H1 (cell line): ENCODE measurements at regions not wholly inside any gene's neighbourhood (a gene's known extent, or its start where the extent isn't known, plus 50 kb on each side); places are given as distances from the start of the nearest gene placed in this dataset.

Experiments used
- CTCF ChIA-PET: fragments of 300-600 bp; sonication (Branson Sonifier 250); formaldehyde crosslinking; loops from one replicate; lab custom pipeline; 2021; ENCODE audit not compliant: partially characterized antibody; lab: Charles Lee
- POLR2A ChIA-PET: fragments of 300-600 bp; sonication (Branson Sonifier 250); formaldehyde crosslinking; loops from one replicate; lab custom pipeline; 2021; ENCODE audit warnings: inconsistent platforms; ENCODE audit not compliant: partially characterized antibody; lab: Charles Lee
- DNase-seq, 2 experiments: peaks; one replicate each; pipeline versions ENCODE4 v3.0.0 to v3.0.0-alpha.2; 2010 to 2022; ENCODE audit warnings: low spot score in 2 of 2, low read depth in 1 of 2, mixed read lengths in 1 of 2
- FAIRE-seq: peaks from 2 replicates; lab custom pipeline; 2011; peaks lifted over from hg19 to GRCh38; lab: Jason Lieb, UNC
- H2AFZ ChIP-seq: 2 replicates; pipeline ENCODE4 v1.8.1; 2012; ENCODE audit warnings: low read length, inconsistent platforms
- H2AK5ac ChIP-seq: 2 replicates; pipeline ENCODE4 v1.6.1; 2013; ENCODE audit warnings: low read depth, low read length
- H2BK120ac ChIP-seq: replicated peaks from 2 replicates; pipeline ENCODE3; 2013; ENCODE audit warnings: low read depth, low read length, inconsistent platforms
- H2BK12ac ChIP-seq: 2 replicates; pipeline ENCODE4 v1.6.1; 2013; ENCODE audit warnings: low read depth, low read length
- H2BK15ac ChIP-seq: 2 replicates; pipeline ENCODE4 v1.6.1; 2013; ENCODE audit warnings: low read length
- H2BK20ac ChIP-seq: 2 replicates; pipeline ENCODE4 v1.6.1; 2013; ENCODE audit warnings: low read length
- H2BK5ac ChIP-seq: 2 replicates; pipeline ENCODE4 v1.6.1; 2013; ENCODE audit warnings: low read depth, low read length
- H3K14ac ChIP-seq: 2 replicates; pipeline ENCODE4 v1.6.1; 2013; ENCODE audit warnings: inconsistent platforms; ENCODE audit not compliant: insufficient read length
- H3K18ac ChIP-seq: 2 replicates; pipeline ENCODE4 v1.6.1; 2013; ENCODE audit warnings: low read length; ENCODE audit errors: extremely low read depth
- H3K23ac ChIP-seq: 2 replicates; pipeline ENCODE4 v1.6.1; 2013; ENCODE audit warnings: inconsistent platforms; ENCODE audit not compliant: insufficient read length
- H3K23me2 ChIP-seq: 2 replicates; pipeline ENCODE4 v1.6.1; 2013; ENCODE audit warnings: low read depth, low read length
- H3K27ac ChIP-seq: 2 replicates; pipeline ENCODE4 v1.6.1; 2011; ENCODE audit warnings: low read depth, low read length, inconsistent platforms
- H3K27me3 ChIP-seq, 4 experiments: replicated peaks in 1 of 4; 1 replicate in 1 of 4; 2 replicates in 3 of 4; pipeline versions ENCODE4 v1.6.1 to v1.8.1; 2011 to 2013; ENCODE audit warnings: low read length in 3 of 4, mild to moderate bottlenecking in 3 of 4, inconsistent platforms in 2 of 4, mixed read lengths in 2 of 4, moderate library complexity in 1 of 4; ENCODE audit not compliant: control insufficient read depth in 3 of 4, insufficient read depth in 3 of 4; ENCODE audit errors: extremely low read depth in 1 of 4
- H3K36me3 ChIP-seq, 4 experiments: 2 replicates each; pipeline versions ENCODE4 v1.6.1 to v1.8.1; 2011 to 2013; ENCODE audit warnings: mild to moderate bottlenecking in 4 of 4, low read length in 3 of 4, moderate library complexity in 2 of 4, control low read depth in 1 of 4, inconsistent platforms in 1 of 4; ENCODE audit not compliant: insufficient read depth in 4 of 4, control insufficient read depth in 2 of 4
- H3K4ac ChIP-seq: replicated peaks from 2 replicates; pipeline ENCODE3; 2013; ENCODE audit warnings: low read length, low read depth, mixed read lengths, inconsistent platforms; ENCODE audit not compliant: insufficient read length
- H3K4me1 ChIP-seq, 4 experiments: replicated peaks in 1 of 4; 1 replicate in 1 of 4; 2 replicates in 3 of 4; pipeline versions ENCODE4 v1.6.1 to v1.8.1; 2011 to 2013; ENCODE audit warnings: low read length in 3 of 4, inconsistent platforms in 2 of 4, mixed read lengths in 1 of 4; ENCODE audit not compliant: insufficient read depth in 4 of 4, control insufficient read depth in 3 of 4
- H3K4me2 ChIP-seq, 2 experiments: 2 replicates each; pipeline versions ENCODE4 v1.6.1 to v1.8.1; 2011 to 2013; ENCODE audit warnings: low read depth in 2 of 2, low read length in 2 of 2, control low read depth in 1 of 2, inconsistent platforms in 1 of 2, mild to moderate bottlenecking in 1 of 2; ENCODE audit not compliant: insufficient read depth in 1 of 2
- H3K4me3 ChIP-seq, 4 experiments: fragments of 200-600, 300-600 bp in 1 of 4; sonication (generic), shearing (Covaris generic), sonication (Bioruptor Twin) in 1 of 4; 2 replicates each; pipeline versions ENCODE4 v1.5.1 to v1.8.1; 2011 to 2016; ENCODE audit warnings: low read length in 4 of 4, low read depth in 3 of 4, control low read depth in 2 of 4, inconsistent platforms in 2 of 4, mild to moderate bottlenecking in 2 of 4, mixed read lengths in 1 of 4, moderate library complexity in 1 of 4; ENCODE audit not compliant: insufficient read depth in 2 of 4; ENCODE audit errors: extremely low read depth in 1 of 4
- H3K56ac ChIP-seq: replicated peaks from 2 replicates; pipeline ENCODE3; 2013; ENCODE audit warnings: low read depth, mild to moderate bottlenecking, mixed read lengths, low read length, inconsistent platforms; ENCODE audit not compliant: insufficient read length
- H3K79me1 ChIP-seq: 2 replicates; pipeline ENCODE4 v1.6.1; 2013; ENCODE audit warnings: low read depth, low read length, control low read depth
- H3K79me2 ChIP-seq, 2 experiments: 2 replicates each; pipeline versions ENCODE4 v1.6.1 to v1.8.1; 2012 to 2013; ENCODE audit warnings: low read length in 2 of 2, mild to moderate bottlenecking in 2 of 2, inconsistent platforms in 1 of 2; ENCODE audit not compliant: insufficient read depth in 2 of 2, control insufficient read depth in 1 of 2
- H3K9ac ChIP-seq, 4 experiments: replicated peaks in 1 of 4; 1 replicate in 1 of 4; 2 replicates in 3 of 4; pipeline versions ENCODE4 v1.6.1 to v1.8.1; 2011 to 2013; ENCODE audit warnings: low read depth in 3 of 4, low read length in 3 of 4, control low read depth in 2 of 4, mild to moderate bottlenecking in 2 of 4, moderate library complexity in 2 of 4, inconsistent platforms in 1 of 4; ENCODE audit errors: extremely low read depth in 1 of 4
- H3K9me3 ChIP-seq, 2 experiments: 2 replicates each; pipeline versions ENCODE4 v1.6.1 to v1.8.1; 2012 to 2013; ENCODE audit warnings: mild to moderate bottlenecking in 2 of 2, moderate library complexity in 2 of 2, control low read depth in 1 of 2, inconsistent platforms in 1 of 2, low read depth in 1 of 2, low read length in 1 of 2, mixed read lengths in 1 of 2; ENCODE audit not compliant: insufficient read depth in 2 of 2
- H4K20me1 ChIP-seq, 2 experiments: replicated peaks in 1 of 2; 2 replicates each; pipeline versions ENCODE3 to v1.8.1; 2011 to 2013; ENCODE audit warnings: inconsistent platforms in 2 of 2, low read length in 2 of 2, mild to moderate bottlenecking in 1 of 2; ENCODE audit not compliant: insufficient read depth in 2 of 2, control insufficient read depth in 1 of 2
- H4K5ac ChIP-seq: 2 replicates; pipeline ENCODE4 v1.6.1; 2013; ENCODE audit warnings: low read length, low read depth, mixed read lengths, inconsistent platforms; ENCODE audit not compliant: insufficient read length
- H4K8ac ChIP-seq: 2 replicates; pipeline ENCODE4 v1.8.0; 2013; ENCODE audit warnings: mild to moderate bottlenecking, moderate library complexity, low read length, inconsistent platforms; ENCODE audit not compliant: insufficient read depth; ENCODE audit errors: extremely low read depth
- H4K91ac ChIP-seq: replicated peaks from 2 replicates; pipeline ENCODE3; 2013; ENCODE audit warnings: low read length, mixed read lengths, inconsistent platforms; ENCODE audit not compliant: insufficient read length
- BRCA1 ChIP-seq: IDR thresholded peaks from 2 replicates; pipeline ENCODE4 v1.6.1; 2012; ENCODE audit warnings: low read depth, low read length, improper control_type of control experiment
- CTBP2 ChIP-seq: IDR thresholded peaks from 2 replicates; pipeline ENCODE4 v1.7.0; 2011; ENCODE audit warnings: borderline replicate concordance, mild to moderate bottlenecking, moderate library complexity, mixed read lengths, low read length; ENCODE audit not compliant: insufficient read depth, insufficient read length
- EP300 ChIP-seq, 2 experiments: IDR thresholded peaks; 1 replicate in 1 of 2; 2 replicates in 1 of 2; pipeline ENCODE4 v1.6.1; 2011 to 2012; ENCODE audit warnings: low read depth in 2 of 2, low read length in 2 of 2, mild to moderate bottlenecking in 2 of 2, borderline replicate concordance in 1 of 2, inconsistent platforms in 1 of 2, moderate library complexity in 1 of 2
- HDAC2 ChIP-seq, 2 experiments: fragments of 300-600 bp in 1 of 2; sonication (generic) in 1 of 2; IDR thresholded peaks; 2 replicates each; pipeline ENCODE4 v1.6.1; 2011 to 2012; ENCODE audit warnings: low read depth in 2 of 2, low read length in 2 of 2, mild to moderate bottlenecking in 2 of 2, moderate library complexity in 2 of 2, borderline replicate concordance in 1 of 2, inconsistent platforms in 1 of 2
- SRF ChIP-seq: IDR thresholded peaks from 2 replicates; pipeline ENCODE4 v1.6.1; 2011; ENCODE audit warnings: mild to moderate bottlenecking, low read depth, low read length, moderate library complexity
- TBP ChIP-seq: IDR thresholded peaks from 2 replicates; pipeline ENCODE4 v1.6.1; 2011; ENCODE audit warnings: low read depth, low read length, improper control_type of control experiment
- WGBS, 2 experiments: shearing (Covaris generic) in 1 of 2; methylation state at CpG; one replicate each; pipeline versions ENCODE4 v1.1.6 to v1.1.7; 2013 to 2015; ENCODE audit warnings: low lambda C conversion rate in 2 of 2, mixed read lengths in 2 of 2, inconsistent platforms in 1 of 2, low coverage in 1 of 2, missing lambda C conversion rate in 1 of 2; ENCODE audit not compliant: insufficient replicate concordance in 2 of 2, insufficient coverage in 1 of 2, insufficient read length in 1 of 2; ENCODE audit errors: extremely low coverage in 1 of 2, missing lambda C conversion rate in 1 of 2; 5-methylcytosine and 5-hydroxymethylcytosine counted together

DNA sequence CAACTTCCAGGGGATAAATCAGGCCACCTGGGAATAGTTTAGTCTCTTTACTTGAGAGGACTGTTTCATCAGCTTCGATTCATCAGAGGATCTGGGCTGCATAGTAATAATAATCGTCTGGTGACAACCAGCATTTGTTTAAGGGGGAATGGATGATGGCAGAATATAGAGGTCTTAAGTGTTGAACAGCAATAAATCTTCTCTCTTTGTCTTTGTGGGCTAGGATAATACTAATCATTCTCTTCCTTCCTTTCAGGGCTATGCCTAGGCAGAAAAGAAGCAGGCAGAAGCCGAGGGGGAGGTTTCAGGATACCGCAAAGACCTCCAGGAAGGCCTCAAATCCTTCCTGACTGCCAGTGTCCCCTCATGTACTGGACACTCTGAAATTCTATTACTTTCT is 150.4 kb upstream of the GAREM1 start:
- Histone ChIP-seq H4K91ac (no peak overlapping the region), H2BK5ac (no peak overlapping the region), H2BK15ac (no peak overlapping the region), H3K27me3 (no peaks in the 10 kb centered on the region), H3K79me1 (no peaks in the 10 kb centered on the region), H2BK120ac (no peak overlapping the region), H4K8ac (no peak overlapping the region), H3K4me2 (no peak overlapping the region), H4K5ac (no peak overlapping the region), H4K20me1 (no peaks in the 10 kb centered on the region), H3K4ac (no peak overlapping the region), H3K14ac (no peak overlapping the region), H3K36me3 (no peaks in the 10 kb centered on the region), H3K27ac (no peak overlapping the region), H3K79me2 (no peaks in the 10 kb centered on the region), H2BK12ac (no peak overlapping the region), H3K56ac (no peak overlapping the region), H3K18ac (no peak overlapping the region), H3K4me3 (no peak overlapping the region), H3K9ac (no peak overlapping the region), H2AFZ (no peak overlapping the region), H3K4me1 (no peaks in the 10 kb centered on the region), H3K23me2 (no peaks in the 10 kb centered on the region), H3K23ac (no peak overlapping the region), H3K9me3 (no peaks in the 10 kb centered on the region), H2AK5ac (no peak overlapping the region), H2BK20ac (no peak overlapping the region)
- POLR2A ChIA-PET: no interaction called here
- WGBS, 2 experiments: 93% methylated on average over 4 of the region's 4 CpGs; no CpG with 5 or more reads in 1 of the 2 experiments
- FAIRE-seq: no peak
- CTCF ChIA-PET: no interaction called here
- DNase-seq: no peak
- TF ChIP-seq HDAC2 (IDR thresholded peaks at IDR 0.05; ENCODE audit: borderline replicate concordance in 1 of 2, low read depth in 2 of 2, low read length in 2 of 2): no peak
- no peak for TF ChIP-seq CTBP2
- no peak for TF ChIP-seq BRCA1
- no peak for TF ChIP-seq TBP
- TF ChIP-seq EP300 (IDR thresholded peaks at IDR 0.05; ENCODE audit: borderline replicate concordance in 1 of 2, low read depth in 2 of 2, low read length in 2 of 2): no peak
- TF ChIP-seq SRF: no peak
